HG02642 (cell line): ENCODE measurements at regions not wholly inside any gene's neighbourhood (a gene's known extent, or its start where the extent isn't known, plus 50 kb on each side); places are given as distances from the start of the nearest gene placed in this dataset.

Source experiments
- ATAC-seq: cut with Tn5 transposase; IDR thresholded peaks from one replicate; pipeline ENCODE4 v1.9.1; 2021; ENCODE audit warnings: mild to moderate bottlenecking; ENCODE audit not compliant: unreplicated experiment, poor library complexity

- no peak for ATAC-seq
Measured at GRCh38 chr13:106355866-106356265, 179.6 kb downstream of the EFNB2 start.

- ATAC-seq, result no peak
Measured at GRCh38 chr13:106354961-106355360, 180.5 kb downstream of the EFNB2 start.

- ATAC-seq, result no peak
Measured at GRCh38 chr13:106352850-106353249, 182.6 kb downstream of the EFNB2 start.

- ATAC-seq, result no peak
Measured at GRCh38 chr13:106351251-106351650, 184.2 kb downstream of the EFNB2 start.

GRCh38 chr13:106350208-106350607, 185.3 kb downstream of the EFNB2 start:
- no peak for ATAC-seq

- ATAC-seq, result peak; percentile 50
Measured at GRCh38 chr13:106349080-106349931, 186.2 kb downstream of the EFNB2 start.

- no peak for ATAC-seq
Measured at GRCh38 chr13:106348075-106348840, 187.2 kb downstream of the EFNB2 start.

GRCh38 chr13:106344342-106344741, 191.1 kb downstream of the EFNB2 start:
- ATAC-seq, result no peak

- no peak for ATAC-seq
Measured at GRCh38 chr13:106343836-106344235, 191.6 kb downstream of the EFNB2 start.

- no peak for ATAC-seq
Measured at GRCh38 chr13:106340249-106340648, 195.2 kb downstream of the EFNB2 start.

- no peak for ATAC-seq
Measured at GRCh38 chr13:106337096-106337850, 198.2 kb downstream of the EFNB2 start.

GRCh38 chr13:106336668-106337067, 198.8 kb downstream of the EFNB2 start:
- ATAC-seq, result no peak

GRCh38 chr13:106332621-106333020, 202.8 kb downstream of the EFNB2 start:
- ATAC-seq, result no peak

GRCh38 chr13:106331116-106331515, 204.3 kb downstream of the EFNB2 start:
- no peak for ATAC-seq

- ATAC-seq, result no peak
Measured at GRCh38 chr13:106329941-106330340, 205.5 kb downstream of the EFNB2 start.

GRCh38 chr13:106326751-106327150, 208.7 kb downstream of the EFNB2 start:
- ATAC-seq, result no peak

GRCh38 chr13:106324444-106324843, 211.0 kb downstream of the EFNB2 start:
- ATAC-seq, result no peak

GRCh38 chr13:106322628-106323027, 212.8 kb downstream of the EFNB2 start:
- ATAC-seq, result no peak

- ATAC-seq, result no peak
Measured at GRCh38 chr13:106318941-106319411, 216.5 kb downstream of the EFNB2 start.

GRCh38 chr13:106314417-106314816, 221.0 kb downstream of the EFNB2 start:
- ATAC-seq, result no peak

- ATAC-seq, result no peak
Measured at GRCh38 chr13:106311004-106311403, 224.5 kb downstream of the EFNB2 start.
